ENCODE measurements at regions not wholly inside any gene's neighbourhood (a gene's known extent, or its start where the extent isn't known, plus 50 kb on each side); places are given as distances from the start of the nearest gene placed in this dataset.

GRCh38 chr10:129120441-129120840 is 346.6 kb upstream of the MGMT start:
- TF ChIP-seq EZH2 (IDR thresholded peaks at IDR 0.05; ENCODE audit: borderline replicate concordance, low read depth, low read length, severe bottlenecking) (no peak), CTCF (IDR thresholded peaks at IDR 0.05; ENCODE audit: extremely low read depth in 1 of 2, insufficient read depth in 1 of 2, low read depth in 1 of 2, low read length in 2 of 2) (no peak), POLR2AphosphoS5 (IDR thresholded peaks at IDR 0.05; ENCODE audit: insufficient read depth, low read depth, low read length) (no peak), POLR2A (IDR thresholded peaks at IDR 0.05; ENCODE audit: low read depth, low read length) (no peak), FOS (IDR thresholded peaks at IDR 0.05; ENCODE audit: borderline replicate concordance, insufficient read depth, low read length) (no peak), MAX (IDR thresholded peaks at IDR 0.05; ENCODE audit: insufficient read depth, insufficient read length) (no peak), GATA2 (IDR thresholded peaks at IDR 0.05; ENCODE audit: insufficient read depth, insufficient read length, low read depth, low read length) (no peak), JUN (IDR thresholded peaks at IDR 0.05; ENCODE audit: borderline replicate concordance, insufficient read depth, insufficient read length, low read depth) (no peak), MYC (IDR thresholded peaks at IDR 0.05; ENCODE audit: low read depth, low read length) (no peak)
